Myocyte (in vitro differentiated cells): ENCODE measurements at regions not wholly inside any gene's neighbourhood (a gene's known extent, or its start where the extent isn't known, plus 50 kb on each side); places are given as distances from the start of the nearest gene placed in this dataset.
"Not testable (repeated sequence)": the region's sequence is repeated elsewhere in the genome, so short reads cannot be mapped to it uniquely, and the experiment has no call there.

ENCODE experiments used
- DNase-seq: peaks from one replicate; pipeline ENCODE4 v3.0.0-alpha.2; 2012; ENCODE audit warnings: low read depth

DNA sequence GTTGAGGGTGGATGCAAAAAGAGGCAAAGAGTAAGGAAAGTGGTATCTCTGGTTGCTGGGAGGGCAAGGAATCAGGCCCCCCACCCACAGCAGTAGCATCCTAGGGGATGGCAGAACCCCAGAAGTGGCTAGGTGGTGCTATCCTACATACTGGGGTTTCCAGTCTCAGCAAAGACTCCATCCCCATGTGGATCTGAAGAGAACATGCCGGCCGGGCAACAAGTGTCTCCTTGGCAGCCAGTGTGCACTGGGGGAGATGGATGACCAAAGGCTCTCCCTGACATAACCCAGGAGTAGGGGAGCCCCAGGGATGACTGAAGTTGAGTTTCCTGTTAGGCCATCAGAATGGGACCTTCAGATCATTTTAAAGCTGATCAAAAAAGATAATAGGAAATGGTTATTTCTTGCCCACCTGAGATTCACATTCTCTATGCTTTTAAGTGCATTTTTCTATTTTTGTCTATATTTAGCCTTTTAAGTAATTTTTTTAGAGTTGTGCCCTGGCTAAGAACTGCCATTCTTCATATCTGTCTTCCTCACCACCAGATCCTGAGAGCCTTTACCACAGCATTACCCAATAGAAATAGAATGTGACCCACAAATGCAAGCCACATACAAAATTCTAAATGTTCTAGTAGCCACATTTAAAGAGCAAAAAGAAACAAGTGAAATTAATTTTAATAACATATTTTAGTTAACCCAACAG, 78.7 kb upstream of the SMIM23 start:
- DNase-seq: no peak

DNA sequence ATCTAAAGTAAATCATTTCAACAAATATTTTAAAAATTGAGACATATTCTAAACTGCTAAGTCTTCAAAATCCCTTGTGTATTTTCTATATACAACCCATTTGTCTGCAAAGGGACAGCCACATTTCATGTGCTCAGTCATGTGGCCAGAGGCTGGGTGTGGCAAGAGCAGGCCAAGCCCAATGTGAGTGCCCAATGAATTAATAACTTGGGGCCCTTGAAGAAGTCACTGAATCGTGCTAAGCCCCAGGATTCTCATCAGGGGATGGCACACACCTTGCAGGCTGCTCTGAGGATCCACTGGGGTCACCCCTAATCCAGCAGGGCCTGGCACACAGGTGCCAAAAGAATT, 78.2 kb upstream of the SMIM23 start:
- DNase-seq: peak; percentile 13

DNA sequence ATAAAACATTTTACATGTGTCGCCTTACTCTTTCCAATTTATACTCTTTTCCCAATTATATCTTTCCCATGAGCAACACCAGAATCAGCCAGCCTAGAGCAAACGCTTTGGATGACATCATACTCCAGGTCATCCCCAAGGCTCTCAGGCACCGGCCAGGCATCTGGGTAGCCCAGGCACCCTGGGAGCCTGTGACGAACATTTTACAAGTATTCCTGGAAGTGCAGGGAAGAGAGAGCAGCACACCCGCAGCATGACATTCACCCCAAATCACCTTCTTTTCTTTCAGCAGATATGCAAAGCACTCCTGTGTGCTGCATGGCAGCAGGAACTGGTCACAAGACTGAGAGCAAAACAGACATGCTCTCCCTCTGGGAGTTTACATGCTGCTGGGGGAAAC, 75.7 kb upstream of the SMIM23 start:
- DNase-seq: no peak

DNA sequence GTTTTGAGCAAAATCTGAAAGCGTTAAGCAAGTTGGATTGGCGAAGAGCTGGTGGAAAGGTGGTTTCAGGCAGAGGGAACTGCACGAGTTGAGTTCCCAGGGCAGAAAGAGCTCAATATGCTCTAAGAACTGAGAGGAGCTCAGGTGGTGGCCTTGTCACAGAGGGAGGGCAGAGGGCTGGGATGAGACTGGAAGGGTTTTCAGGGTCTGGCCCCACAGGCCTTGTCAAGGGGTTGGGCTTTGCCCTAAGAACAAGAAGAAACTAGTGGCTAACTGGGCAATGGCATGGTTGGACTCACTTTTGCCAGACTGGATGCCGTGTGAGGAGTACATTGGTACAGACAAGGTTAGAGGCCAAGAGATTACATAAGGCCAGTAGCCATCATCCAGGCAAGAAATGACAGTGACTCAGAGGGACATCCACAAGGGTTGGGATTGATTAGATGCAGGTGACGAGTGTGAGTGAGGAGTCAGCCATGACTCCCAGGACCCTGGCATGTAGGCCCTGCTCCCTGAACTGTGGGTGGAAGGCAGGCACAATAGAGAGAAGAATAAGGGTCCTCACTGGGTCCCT, 75.1 kb upstream of the SMIM23 start:
- no peak for DNase-seq

DNA sequence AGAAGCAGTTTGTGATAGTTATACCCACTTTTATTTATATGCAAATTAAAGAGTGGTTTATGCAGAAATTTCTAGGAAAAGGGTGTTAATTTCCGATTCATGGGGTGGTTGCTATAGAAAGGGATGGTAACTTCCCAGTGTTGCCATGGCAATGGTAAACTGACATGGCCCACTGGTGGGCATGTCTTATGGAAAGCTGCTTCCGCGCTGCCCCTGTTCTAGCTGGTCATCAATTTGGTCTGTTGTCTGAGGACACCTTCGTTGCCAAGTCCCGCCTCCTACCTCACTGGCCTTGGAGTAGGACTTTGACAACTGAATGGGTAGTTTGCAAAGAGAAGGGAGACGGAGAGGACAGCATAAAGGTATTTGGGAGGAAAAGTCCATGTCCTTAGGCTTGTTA, 74.0 kb upstream of the SMIM23 start:
- no peak for DNase-seq

DNA sequence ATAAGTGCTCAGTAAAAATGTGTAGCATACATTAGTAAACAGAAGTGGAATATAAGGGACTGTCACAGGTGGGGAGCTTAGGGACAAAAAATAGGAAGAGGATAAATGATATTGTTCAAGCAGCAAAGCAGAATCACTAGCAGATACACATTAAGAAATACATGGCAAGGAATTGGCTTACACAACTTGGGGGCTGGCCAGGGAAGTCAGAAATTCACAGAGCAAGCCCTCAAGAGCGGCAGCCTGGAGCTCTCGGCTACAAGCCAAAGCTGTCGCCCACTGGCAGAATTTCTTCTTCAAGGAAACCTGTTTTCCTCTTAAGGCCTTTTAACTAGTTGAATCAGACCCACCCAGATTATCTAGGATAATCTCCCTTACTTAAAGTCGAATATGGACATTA, 73.0 kb upstream of the SMIM23 start:
- no peak for DNase-seq

DNA sequence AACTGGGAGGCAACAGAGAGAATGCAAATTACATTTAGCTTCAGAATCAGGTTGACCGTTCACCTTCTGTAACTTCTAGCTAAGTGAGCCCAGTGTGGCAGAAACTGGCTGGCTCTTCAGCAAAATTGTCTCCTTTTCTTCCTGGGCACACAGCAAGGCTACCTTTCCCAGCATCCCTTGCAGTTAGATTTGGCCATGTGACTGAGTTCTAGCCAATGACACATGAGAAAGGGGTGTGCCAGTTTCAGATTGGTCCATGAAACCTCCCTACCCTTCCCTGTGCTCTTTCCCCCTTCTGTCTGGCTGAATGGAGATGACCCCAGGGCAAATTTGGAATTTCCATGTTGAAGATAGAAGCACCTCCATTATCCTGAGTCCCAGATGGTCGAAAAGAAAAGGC, 72.5 kb upstream of the SMIM23 start:
- no peak for DNase-seq

DNA sequence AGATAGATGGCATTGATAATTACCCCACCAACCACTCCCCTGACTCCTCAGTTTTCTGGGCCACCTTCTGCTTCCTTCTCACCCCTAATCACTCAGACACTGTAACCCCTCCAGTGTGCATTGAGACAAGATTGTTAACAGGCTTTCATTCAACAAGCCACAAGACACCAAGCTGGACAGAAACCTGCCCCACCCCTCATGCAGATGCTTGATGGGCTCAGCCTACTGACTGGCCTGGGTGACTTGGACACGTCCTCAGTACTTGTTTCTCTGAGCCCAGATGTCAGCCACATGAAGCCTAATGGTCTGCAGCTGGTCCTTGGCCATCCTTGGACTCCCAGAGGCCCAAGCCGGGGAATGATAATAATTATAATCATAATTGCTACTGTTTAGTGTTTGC, 71.4 kb upstream of the SMIM23 start:
- DNase-seq: no peak

DNA sequence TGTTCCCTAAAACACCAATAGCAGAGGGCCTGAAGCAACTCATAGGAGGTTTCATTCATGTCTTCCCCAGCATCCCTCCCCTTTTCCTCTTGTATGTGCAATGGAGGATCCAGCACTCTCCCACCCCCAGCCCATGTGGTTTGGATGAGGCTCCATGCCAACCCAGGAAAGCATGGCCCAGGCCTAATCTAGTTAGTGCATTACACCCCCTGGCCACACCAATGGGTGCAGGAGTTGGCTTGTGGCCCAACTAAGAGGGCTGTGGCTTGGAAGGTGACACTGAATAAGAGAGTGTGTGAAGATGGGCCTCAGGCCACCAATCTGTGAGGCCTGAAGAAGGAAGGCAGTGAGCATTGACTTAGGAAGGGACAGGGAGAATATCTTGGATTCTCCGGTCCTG, 70.8 kb upstream of the SMIM23 start:
- DNase-seq: no peak

DNA sequence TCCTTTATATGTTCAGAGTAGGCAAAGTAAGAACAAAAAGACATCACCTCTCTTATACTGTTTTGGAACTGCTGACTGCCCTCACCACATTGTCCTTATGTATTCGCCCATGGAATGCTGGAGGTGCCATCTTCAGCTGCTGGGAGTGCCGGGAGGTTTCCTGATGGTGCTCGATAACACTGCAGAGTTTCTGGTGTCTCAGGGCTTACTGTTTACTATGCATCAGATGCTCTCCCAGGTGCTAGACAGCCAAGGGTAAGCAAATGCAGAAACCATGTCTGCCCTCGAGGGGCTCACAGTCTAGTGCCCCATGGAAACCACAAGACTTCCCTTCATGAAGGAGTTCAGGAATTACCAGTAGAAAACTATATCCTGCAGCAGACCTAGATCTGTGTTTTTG, 70.1 kb upstream of the SMIM23 start:
- no peak for DNase-seq

DNA sequence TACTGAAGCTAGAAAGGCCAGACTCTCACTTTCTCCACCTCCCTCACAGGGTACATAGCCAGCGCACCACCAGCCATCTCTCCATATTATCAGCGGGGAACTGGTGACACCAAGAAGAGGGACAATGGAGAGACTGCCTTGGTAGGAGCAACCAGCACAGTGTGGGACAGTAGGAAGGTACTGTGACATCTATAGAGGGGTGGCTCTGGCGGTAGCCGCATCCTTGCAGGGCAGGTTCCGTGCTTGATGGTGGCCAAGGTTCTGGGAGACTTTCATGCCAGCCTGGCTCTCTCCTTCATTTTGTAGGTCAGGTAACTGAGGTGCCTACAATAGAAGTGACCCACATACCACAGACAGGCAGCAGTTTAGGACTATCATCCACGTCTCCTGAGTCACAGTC, 65.5 kb upstream of the SMIM23 start:
- DNase-seq: no peak

DNA sequence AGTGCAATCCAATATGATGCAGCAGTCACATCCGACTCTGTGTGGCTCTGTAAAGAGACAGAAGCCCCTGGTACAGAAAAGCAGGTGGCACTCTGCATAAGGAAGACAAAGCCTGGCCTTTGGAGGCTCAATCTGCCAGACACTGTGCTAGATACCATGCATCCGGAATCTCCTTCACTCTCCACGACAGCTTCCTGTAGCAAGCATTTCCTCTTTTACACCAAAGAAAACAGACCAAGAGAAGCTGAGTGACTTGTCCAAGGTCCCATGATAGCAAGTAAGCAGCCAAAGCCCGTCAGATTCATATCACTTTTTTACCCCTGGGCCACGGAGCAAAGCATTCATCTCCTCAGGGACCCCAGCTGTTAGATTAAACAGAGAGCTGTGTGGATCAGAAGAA, 64.2 kb upstream of the SMIM23 start:
- no peak for DNase-seq

DNA sequence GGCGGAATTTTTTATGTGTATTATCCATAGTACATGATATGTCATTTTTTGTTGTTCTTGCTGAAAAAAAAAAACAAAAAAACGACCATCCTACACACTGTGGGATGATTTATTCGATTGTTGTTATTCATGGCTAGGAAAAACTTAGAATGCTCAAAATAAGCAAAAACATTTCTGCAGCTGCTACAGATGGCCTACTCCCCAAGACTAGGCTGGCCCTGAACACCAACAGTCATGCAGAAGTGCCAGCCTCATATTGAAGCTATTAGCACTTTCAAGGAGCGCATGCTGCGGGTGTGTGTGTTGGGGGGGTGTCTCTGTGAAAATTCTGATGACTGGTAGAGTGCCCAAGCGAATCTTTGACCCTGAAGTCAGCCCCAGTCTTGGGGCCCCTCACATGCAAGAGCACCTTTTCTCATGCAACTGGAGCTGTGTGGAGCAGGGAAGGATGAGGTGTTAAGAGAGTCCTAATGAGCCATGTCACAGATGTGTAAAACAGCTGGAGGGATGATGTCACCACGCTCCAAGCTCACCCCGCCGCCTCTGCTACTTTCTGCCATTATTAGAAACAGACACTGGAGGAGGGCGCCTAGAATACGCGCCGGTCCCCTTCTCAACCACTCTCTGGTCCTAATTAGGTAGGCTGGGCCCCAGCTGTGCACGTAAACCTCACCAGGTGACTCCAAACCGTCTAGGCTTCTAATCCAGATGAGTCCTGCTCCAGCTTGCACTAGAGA, 61.0 kb upstream of the SMIM23 start:
- no peak for DNase-seq

DNA sequence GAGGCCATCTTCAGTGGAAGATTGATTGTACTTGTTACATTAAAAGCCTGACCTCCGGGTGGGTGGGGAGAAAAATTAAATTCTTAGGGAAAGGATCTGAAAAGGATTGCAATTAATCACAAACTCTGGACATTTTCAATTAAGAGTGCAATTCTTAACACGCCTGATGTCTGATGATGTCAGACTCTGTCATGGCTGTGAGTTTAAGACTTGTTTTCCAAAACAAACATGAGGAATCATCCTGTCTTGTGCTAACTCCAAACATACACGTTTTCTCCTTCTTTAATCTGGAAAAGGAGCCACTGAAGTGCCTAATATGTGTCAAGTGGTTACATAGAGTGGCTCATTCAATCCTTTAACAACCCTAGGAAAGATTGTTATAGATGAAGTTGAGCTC, 60.4 kb upstream of the SMIM23 start:
- no peak for DNase-seq

DNA sequence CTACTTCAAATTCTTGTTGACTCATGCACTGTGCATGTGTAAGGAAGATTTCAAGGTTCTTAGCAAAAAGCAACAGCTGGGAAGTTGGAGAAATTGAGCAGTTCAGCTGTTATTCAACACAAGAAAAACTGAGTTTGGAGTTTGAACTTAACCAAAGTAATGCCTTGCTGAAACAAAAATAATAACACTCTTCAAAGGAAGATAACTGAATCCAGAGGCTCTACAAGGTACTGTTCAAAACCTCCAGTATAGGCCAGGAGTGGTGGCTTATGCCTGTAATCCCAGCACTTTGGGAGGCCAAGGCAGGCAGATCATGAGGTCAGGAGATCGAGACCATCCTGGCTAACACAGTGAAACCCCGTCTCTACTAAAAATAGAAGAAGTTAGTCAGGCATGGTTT, 58.8 kb upstream of the SMIM23 start:
- not testable (repeated sequence) for DNase-seq

DNA sequence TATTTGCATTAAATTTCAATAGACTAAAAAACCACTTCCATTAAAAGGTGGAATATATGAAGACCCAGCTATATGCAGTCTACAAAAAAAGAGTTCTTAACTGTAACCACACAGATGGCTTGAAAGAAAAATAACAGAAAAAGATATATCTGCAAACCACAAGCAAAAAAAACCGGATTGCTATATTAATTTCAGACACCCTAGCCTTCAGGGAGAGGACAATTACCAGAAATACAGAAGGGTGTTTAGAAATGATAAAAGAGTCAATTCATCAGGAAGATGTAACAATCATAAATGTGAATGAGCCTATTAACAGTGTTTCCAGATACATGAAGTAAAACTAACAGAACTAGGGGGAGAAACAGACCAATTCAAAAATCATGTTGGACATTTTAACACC, 56.9 kb upstream of the SMIM23 start:
- DNase-seq: no peak
